WTC11 (cell line): ENCODE measurements at regions not wholly inside any gene's neighbourhood (a gene's known extent, or its start where the extent isn't known, plus 50 kb on each side); places are given as distances from the start of the nearest gene placed in this dataset.

ENCODE experiments used
- ATAC-seq: fragments of 200-7000 bp; cut with Tn5 transposase; 2 replicates; pipeline ENCODE4 v1.10.0; 2021; ENCODE audit warnings: mild to moderate bottlenecking, moderate library complexity
- CTCF ChIA-PET: fragments of 300-600 bp; sonication (Branson Sonifier 250); formaldehyde crosslinking; loops from one replicate; lab custom pipeline; 2021; ENCODE audit warnings: antibody characterized with exemption; lab: Charles Lee
- POLR2A ChIA-PET: fragments of 350-600 bp; sonication (Branson Sonifier 250); formaldehyde crosslinking; loops from one replicate; lab custom pipeline; 2021; ENCODE audit warnings: antibody characterized with exemption; lab: Charles Lee
- DNase-seq: peaks from one replicate; pipeline ENCODE4 v3.0.0; 2021; ENCODE audit warnings: low spot score
- H3K27ac Mint-ChIP-seq: 2 replicates; pipeline ENCODE4 v1.8.0; 2021; ENCODE audit warnings: mixed read lengths
- H3K27me3 Mint-ChIP-seq: 2 replicates; pipeline ENCODE4 v1.8.0; 2021; ENCODE audit warnings: low read depth, mild to moderate bottlenecking, moderate library complexity, mixed read lengths
- H3K36me3 Mint-ChIP-seq: 2 replicates; pipeline ENCODE4 v1.8.0; 2021; ENCODE audit warnings: mixed read lengths
- H3K4me1 Mint-ChIP-seq: 2 replicates; pipeline ENCODE4 v1.8.0; 2022; ENCODE audit warnings: mixed read lengths
- H3K4me3 Mint-ChIP-seq: 2 replicates; pipeline ENCODE4 v1.8.0; 2021; ENCODE audit warnings: mild to moderate bottlenecking, moderate library complexity, mixed read lengths
- H3K9me3 Mint-ChIP-seq: 2 replicates; pipeline ENCODE4 v1.8.0; 2021; ENCODE audit warnings: mixed read lengths
- AR ChIP-seq: fragments of 250-450 bp; sonication (Bioruptor Pico); IDR thresholded peaks from 2 replicates; pipeline ENCODE4 v1.9.0; 2021; ENCODE audit warnings: mild to moderate bottlenecking
- FOXP4 ChIP-seq: sonication (generic); formaldehyde crosslinking; IDR thresholded peaks from 2 replicates; pipeline ENCODE4 v1.8.0; 2022; ENCODE audit warnings: mild to moderate bottlenecking, missing genetic modification reagents
- IRF1 ChIP-seq: sonication (generic); formaldehyde crosslinking; IDR thresholded peaks from 2 replicates; pipeline ENCODE4 v1.8.0; 2023; ENCODE audit warnings: missing genetic modification reagents
- JAZF1 ChIP-seq: fragments of 250-450 bp; sonication (Bioruptor Pico); IDR thresholded peaks from 2 replicates; pipeline ENCODE4 v1.9.0; 2021; ENCODE audit warnings: moderate library complexity, mild to moderate bottlenecking, inconsistent platforms
- OVOL2 ChIP-seq: fragments of 250-450 bp; sonication (Bioruptor Pico); IDR thresholded peaks from 2 replicates; pipeline ENCODE4 v1.9.0; 2021; ENCODE audit warnings: mild to moderate bottlenecking, borderline replicate concordance
- PRDM15 ChIP-seq: sonication (generic); formaldehyde crosslinking; IDR thresholded peaks from 2 replicates; pipeline ENCODE4 v1.8.0; 2022; ENCODE audit warnings: missing genetic modification reagents
- SMAD3 ChIP-seq: sonication (generic); formaldehyde crosslinking; IDR thresholded peaks from 2 replicates; pipeline ENCODE4 v1.8.0; 2022; ENCODE audit warnings: missing genetic modification reagents, mild to moderate bottlenecking, borderline replicate concordance
- ZMAT4 ChIP-seq: fragments of 250-450 bp; sonication (Bioruptor Pico); IDR thresholded peaks from 2 replicates; pipeline ENCODE4 v1.9.0; 2021; ENCODE audit warnings: mild to moderate bottlenecking
- ZNF263 ChIP-seq: sonication (generic); formaldehyde crosslinking; IDR thresholded peaks from 2 replicates; pipeline ENCODE4 v1.8.1; 2022; ENCODE audit warnings: low read depth, mild to moderate bottlenecking, moderate library complexity, missing genetic modification reagents
- ZNF512 ChIP-seq: sonication (generic); formaldehyde crosslinking; IDR thresholded peaks from 2 replicates; pipeline ENCODE4 v1.8.1; 2022; ENCODE audit warnings: missing genetic modification reagents, borderline replicate concordance
- ZNF532 ChIP-seq: fragments of 250-450 bp; sonication (Bioruptor Pico); IDR thresholded peaks from 2 replicates; pipeline ENCODE4 v1.9.0; 2021; ENCODE audit warnings: mild to moderate bottlenecking, borderline replicate concordance
- TF ChIP-seq, protein P1 (sequence below): sonication (generic); formaldehyde crosslinking; conservative IDR thresholded peaks from 2 replicates; pipeline ENCODE4 v1.8.1; 2022; ENCODE audit warnings: mild to moderate bottlenecking, missing genetic modification reagents
- TF ChIP-seq, protein P2 (sequence below): fragments of 200-600 bp; IDR thresholded peaks from 2 replicates; pipeline ENCODE4 v1.8.0; 2022; ENCODE audit warnings: antibody characterized with exemption

- CTCF ChIA-PET: no interaction called here
- no peaks in the 10 kb centered on the region for H3K36me3 Mint-ChIP-seq
- H3K9me3 Mint-ChIP-seq: peaks cover 9% of the 10 kb centered on the region
- H3K27ac Mint-ChIP-seq: no peak overlapping the region
- H3K27me3 Mint-ChIP-seq: peaks cover 8% of the 10 kb centered on the region
- no peak for DNase-seq
- POLR2A ChIA-PET: no interaction called here
- no peak overlapping the region for H3K4me3 Mint-ChIP-seq
- H3K4me1 Mint-ChIP-seq: peaks cover 10% of the 10 kb centered on the region
- TF ChIP-seq, protein P1, sequence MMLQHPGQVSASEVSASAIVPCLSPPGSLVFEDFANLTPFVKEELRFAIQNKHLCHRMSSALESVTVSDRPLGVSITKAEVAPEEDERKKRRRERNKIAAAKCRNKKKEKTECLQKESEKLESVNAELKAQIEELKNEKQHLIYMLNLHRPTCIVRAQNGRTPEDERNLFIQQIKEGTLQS (CRISPR knock-in tag): no peak
- TF ChIP-seq ZNF512 (CRISPR knock-in tag) (no peak), ZMAT4 (CRISPR knock-in tag) (no peak), AR (CRISPR knock-in tag) (no peak), OVOL2 (CRISPR knock-in tag) (no peak), IRF1 (CRISPR knock-in tag) (no peak), ZNF532 (CRISPR knock-in tag) (no peak), PRDM15 (CRISPR knock-in tag) (no peak), ZNF263 (CRISPR knock-in tag) (no peak), SMAD3 (CRISPR knock-in tag) (no peak), FOXP4 (CRISPR knock-in tag) (no peak), JAZF1 (CRISPR knock-in tag) (no peak)
- TF ChIP-seq, protein P2, sequence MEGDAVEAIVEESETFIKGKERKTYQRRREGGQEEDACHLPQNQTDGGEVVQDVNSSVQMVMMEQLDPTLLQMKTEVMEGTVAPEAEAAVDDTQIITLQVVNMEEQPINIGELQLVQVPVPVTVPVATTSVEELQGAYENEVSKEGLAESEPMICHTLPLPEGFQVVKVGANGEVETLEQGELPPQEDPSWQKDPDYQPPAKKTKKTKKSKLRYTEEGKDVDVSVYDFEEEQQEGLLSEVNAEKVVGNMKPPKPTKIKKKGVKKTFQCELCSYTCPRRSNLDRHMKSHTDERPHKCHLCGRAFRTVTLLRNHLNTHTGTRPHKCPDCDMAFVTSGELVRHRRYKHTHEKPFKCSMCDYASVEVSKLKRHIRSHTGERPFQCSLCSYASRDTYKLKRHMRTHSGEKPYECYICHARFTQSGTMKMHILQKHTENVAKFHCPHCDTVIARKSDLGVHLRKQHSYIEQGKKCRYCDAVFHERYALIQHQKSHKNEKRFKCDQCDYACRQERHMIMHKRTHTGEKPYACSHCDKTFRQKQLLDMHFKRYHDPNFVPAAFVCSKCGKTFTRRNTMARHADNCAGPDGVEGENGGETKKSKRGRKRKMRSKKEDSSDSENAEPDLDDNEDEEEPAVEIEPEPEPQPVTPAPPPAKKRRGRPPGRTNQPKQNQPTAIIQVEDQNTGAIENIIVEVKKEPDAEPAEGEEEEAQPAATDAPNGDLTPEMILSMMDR: no peak
- ATAC-seq: no peak
Observed at GRCh38 chr6:108766419-108766818, 81.8 kb upstream of the ARMC2 start.
